ENCODE measurements at regions not wholly inside any gene's neighbourhood (a gene's known extent, or its start where the extent isn't known, plus 50 kb on each side); places are given as distances from the start of the nearest gene placed in this dataset.

DNA sequence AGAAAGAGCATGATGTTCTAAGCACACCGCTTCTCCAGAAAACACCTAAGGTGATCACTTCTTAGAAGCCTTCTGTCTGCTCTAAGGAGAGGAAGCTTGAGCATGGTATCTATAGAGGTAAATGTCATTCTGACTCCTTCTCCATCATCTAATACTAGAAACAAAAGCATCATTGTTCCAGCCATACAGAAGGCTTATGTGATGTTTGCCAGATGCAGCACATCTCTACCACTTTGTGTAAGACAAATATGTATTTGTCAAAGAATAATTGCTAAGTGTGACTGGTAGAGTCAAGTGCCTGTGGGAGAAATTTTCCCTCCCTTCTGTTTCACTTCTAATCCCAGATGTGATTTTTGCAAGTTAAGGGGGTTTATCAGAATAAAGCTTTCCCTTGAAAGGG, 217.1 kb downstream of the HS3ST3A1 start:
- no peak overlapping the region for H3K27ac ChIP-seq
- no peak overlapping the region for H3K4me2 ChIP-seq
- no peaks in the 10 kb centered on the region for H3K27me3 ChIP-seq (ENCODE audit: insufficient read depth, low read depth)
- no peak overlapping the region for H2AFZ ChIP-seq (ENCODE audit: low read depth)
- H3K4me3 ChIP-seq (IDR thresholded peaks at IDR 0.05; ENCODE audit: insufficient read depth, low read depth, low read length): no peak overlapping the region
- H4K20me1 ChIP-seq (ENCODE audit: insufficient read depth): no peaks in the 10 kb centered on the region
- no peaks in the 10 kb centered on the region for H3K4me1 ChIP-seq (ENCODE audit: low read depth, poor library complexity, severe bottlenecking)
- H3K9ac ChIP-seq: no peak overlapping the region
- TF ChIP-seq, protein P1, sequence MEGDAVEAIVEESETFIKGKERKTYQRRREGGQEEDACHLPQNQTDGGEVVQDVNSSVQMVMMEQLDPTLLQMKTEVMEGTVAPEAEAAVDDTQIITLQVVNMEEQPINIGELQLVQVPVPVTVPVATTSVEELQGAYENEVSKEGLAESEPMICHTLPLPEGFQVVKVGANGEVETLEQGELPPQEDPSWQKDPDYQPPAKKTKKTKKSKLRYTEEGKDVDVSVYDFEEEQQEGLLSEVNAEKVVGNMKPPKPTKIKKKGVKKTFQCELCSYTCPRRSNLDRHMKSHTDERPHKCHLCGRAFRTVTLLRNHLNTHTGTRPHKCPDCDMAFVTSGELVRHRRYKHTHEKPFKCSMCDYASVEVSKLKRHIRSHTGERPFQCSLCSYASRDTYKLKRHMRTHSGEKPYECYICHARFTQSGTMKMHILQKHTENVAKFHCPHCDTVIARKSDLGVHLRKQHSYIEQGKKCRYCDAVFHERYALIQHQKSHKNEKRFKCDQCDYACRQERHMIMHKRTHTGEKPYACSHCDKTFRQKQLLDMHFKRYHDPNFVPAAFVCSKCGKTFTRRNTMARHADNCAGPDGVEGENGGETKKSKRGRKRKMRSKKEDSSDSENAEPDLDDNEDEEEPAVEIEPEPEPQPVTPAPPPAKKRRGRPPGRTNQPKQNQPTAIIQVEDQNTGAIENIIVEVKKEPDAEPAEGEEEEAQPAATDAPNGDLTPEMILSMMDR (conservative IDR thresholded peaks at IDR 0.05; ENCODE audit: low read depth, low read length): no peak
- H3K36me3 ChIP-seq (ENCODE audit: insufficient read depth): no peaks in the 10 kb centered on the region
- H3K79me2 ChIP-seq (ENCODE audit: insufficient read depth, low read depth): no peaks in the 10 kb centered on the region

DNA sequence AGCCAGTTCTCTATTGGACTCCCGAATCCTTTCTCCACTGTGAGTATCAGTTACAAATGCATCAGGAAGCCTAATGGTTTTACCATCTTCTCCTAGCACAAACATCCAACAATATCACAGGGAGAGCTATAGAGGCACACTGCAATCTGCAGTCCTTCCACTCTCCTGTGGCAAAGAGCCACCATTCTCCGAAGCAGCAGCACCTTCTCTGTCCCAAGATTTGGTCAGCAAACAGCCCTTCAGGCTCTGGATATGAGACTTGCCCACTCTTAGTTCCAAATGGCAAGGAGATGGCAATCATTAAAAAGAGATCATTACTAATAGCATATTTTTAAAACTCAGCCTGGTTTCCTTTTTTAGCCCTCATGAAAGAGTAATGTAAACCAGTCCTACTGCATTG, 223.4 kb downstream of the HS3ST3A1 start:
- no peaks in the 10 kb centered on the region for H3K79me2 ChIP-seq (ENCODE audit: insufficient read depth, low read depth)
- TF ChIP-seq, protein P1 (conservative IDR thresholded peaks at IDR 0.05; ENCODE audit: low read depth, low read length): no peak
- H3K4me3 ChIP-seq (IDR thresholded peaks at IDR 0.05; ENCODE audit: insufficient read depth, low read depth, low read length): no peak overlapping the region
- H3K27ac ChIP-seq: no peak overlapping the region
- no peaks in the 10 kb centered on the region for H3K27me3 ChIP-seq (ENCODE audit: insufficient read depth, low read depth)
- H3K4me1 ChIP-seq (ENCODE audit: low read depth, poor library complexity, severe bottlenecking): no peaks in the 10 kb centered on the region
- no peak overlapping the region for H2AFZ ChIP-seq (ENCODE audit: low read depth)
- no peaks in the 10 kb centered on the region for H3K36me3 ChIP-seq (ENCODE audit: insufficient read depth)
- H4K20me1 ChIP-seq (ENCODE audit: insufficient read depth): no peaks in the 10 kb centered on the region
- no peak overlapping the region for H3K9ac ChIP-seq
- no peak overlapping the region for H3K4me2 ChIP-seq

DNA sequence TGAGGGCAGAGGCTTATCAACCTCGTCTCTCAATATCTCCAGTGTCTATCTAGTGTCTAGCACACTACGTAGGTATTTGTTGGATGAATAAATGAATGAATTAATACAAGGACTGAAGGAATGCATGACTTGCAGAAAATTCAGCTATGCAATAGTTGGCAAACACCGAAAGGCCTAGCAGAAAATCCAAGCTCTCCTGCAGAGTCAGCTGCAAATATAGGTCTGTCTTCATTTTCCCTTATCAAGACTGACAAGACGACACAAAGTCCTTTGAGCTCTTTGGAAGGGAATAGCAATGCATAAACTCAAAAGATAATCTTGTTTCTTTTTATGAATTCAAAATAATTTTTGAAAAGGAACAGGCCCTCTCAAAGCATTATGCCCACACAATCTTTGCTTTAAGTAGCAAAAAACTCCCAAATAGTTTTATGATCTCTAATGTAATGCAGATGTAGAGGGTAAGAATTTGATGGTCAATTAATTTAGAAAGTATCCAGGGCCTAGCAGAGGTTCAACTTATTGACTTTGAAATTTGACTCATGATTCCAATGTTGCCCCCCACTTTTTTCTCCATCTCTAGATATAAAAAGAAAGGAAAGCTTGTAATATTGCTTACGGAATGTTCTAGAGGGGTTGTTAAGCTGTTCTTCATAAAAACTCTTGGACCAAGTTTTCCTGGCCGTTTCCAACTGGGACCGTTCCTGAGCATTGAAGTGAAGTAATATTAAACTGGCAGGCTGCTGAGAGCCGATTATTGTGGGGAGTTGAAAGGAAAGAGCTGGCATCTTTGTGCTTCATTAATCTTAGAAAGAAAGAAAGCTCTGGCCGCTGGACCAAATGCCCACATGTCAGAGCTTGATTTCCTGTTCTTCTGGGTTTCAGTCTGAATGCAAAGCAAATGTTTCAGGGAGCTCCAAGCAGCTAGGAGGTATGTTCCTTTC, 227.3 kb downstream of the HS3ST3A1 start:
- Histone ChIP-seq H3K4me2 (no peak overlapping the region), H3K27ac (no peak overlapping the region), H2AFZ (ENCODE audit: low read depth) (no peak overlapping the region), H3K9ac (no peak overlapping the region), H3K4me3 (IDR thresholded peaks at IDR 0.05; ENCODE audit: insufficient read depth, low read depth, low read length) (no peak overlapping the region), H3K36me3 (ENCODE audit: insufficient read depth) (no peaks in the 10 kb centered on the region), H3K4me1 (ENCODE audit: low read depth, poor library complexity, severe bottlenecking) (no peaks in the 10 kb centered on the region), H4K20me1 (ENCODE audit: insufficient read depth) (no peaks in the 10 kb centered on the region), H3K27me3 (ENCODE audit: insufficient read depth, low read depth) (no peaks in the 10 kb centered on the region), H3K79me2 (ENCODE audit: insufficient read depth, low read depth) (no peaks in the 10 kb centered on the region)
- TF ChIP-seq, protein P1 (conservative IDR thresholded peaks at IDR 0.05; ENCODE audit: low read depth, low read length): no peak

DNA sequence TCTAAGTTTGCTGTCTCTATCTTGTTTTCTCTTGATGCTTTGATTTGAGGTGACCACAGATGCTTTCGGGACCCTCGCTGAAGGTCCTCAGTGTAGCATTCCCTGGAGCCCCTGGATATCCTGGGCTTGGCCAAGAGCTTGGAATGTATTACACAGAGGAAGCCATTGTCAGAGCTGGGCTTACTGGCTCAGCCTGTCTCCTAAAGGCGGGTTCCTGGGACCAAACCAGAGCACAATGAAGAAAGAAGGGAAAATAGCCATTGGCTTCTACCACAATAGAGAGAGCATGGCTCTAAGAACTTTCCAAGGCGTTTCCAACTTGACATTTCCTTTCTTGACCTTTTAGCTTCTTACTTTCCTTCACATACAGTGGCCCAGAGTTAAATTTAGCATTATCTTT, 229.3 kb downstream of the HS3ST3A1 start:
- no peaks in the 10 kb centered on the region for H3K79me2 ChIP-seq (ENCODE audit: insufficient read depth, low read depth)
- H2AFZ ChIP-seq (ENCODE audit: low read depth): no peak overlapping the region
- H3K36me3 ChIP-seq (ENCODE audit: insufficient read depth): no peaks in the 10 kb centered on the region
- TF ChIP-seq, protein P1 (conservative IDR thresholded peaks at IDR 0.05; ENCODE audit: low read depth, low read length): no peak
- H3K4me1 ChIP-seq (ENCODE audit: low read depth, poor library complexity, severe bottlenecking): no peaks in the 10 kb centered on the region
- no peak overlapping the region for H3K4me3 ChIP-seq (IDR thresholded peaks at IDR 0.05; ENCODE audit: insufficient read depth, low read depth, low read length)
- H3K27ac ChIP-seq: no peak overlapping the region
- no peaks in the 10 kb centered on the region for H4K20me1 ChIP-seq (ENCODE audit: insufficient read depth)
- no peak overlapping the region for H3K9ac ChIP-seq
- H3K4me2 ChIP-seq: no peak overlapping the region
- no peaks in the 10 kb centered on the region for H3K27me3 ChIP-seq (ENCODE audit: insufficient read depth, low read depth)
